GM13977 (cell line): ENCODE measurements at regions not wholly inside any gene's neighbourhood (a gene's known extent, or its start where the extent isn't known, plus 50 kb on each side); places are given as distances from the start of the nearest gene placed in this dataset.
"Not testable (repeated sequence)": the region's sequence is repeated elsewhere in the genome, so short reads cannot be mapped to it uniquely, and the experiment has no call there.

ENCODE experiments used
- DNase-seq: peaks from one replicate; pipeline ENCODE4 v3.0.0; 2012; ENCODE audit warnings: low spot score
- in situ Hi-C: fragments of 300-500 bp; cut with MboI; formaldehyde crosslinking; loops from one replicate; pipeline ENCODE4 v1.12.0; 2022; ENCODE audit warnings: low sequenced_read_pairs, low pct_unique_long_range_greater_than_20kb, mixed read lengths, inconsistent platforms; ENCODE audit not compliant: unreplicated experiment

DNA sequence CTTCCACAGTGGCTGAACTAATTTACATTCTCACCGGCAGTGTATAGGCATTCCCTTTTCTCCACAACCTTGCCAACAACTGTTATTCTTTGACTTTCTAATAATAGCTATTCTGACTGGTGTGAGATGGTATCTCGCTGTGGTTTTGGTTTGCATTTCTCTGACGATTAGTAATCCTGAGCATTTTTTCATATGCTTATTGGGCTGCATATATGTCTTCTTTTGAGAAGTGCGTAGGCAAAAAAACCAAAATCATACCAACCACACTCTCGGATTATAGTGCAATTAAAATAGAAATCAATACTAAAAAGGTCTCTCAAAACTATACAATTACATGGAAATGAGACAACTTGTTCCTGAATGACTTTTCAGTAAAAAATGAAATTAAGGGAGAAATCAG lies 74.8 kb upstream of the NBPF20 start:
- in situ Hi-C loops, DNase-seq: not testable (repeated sequence)

DNA sequence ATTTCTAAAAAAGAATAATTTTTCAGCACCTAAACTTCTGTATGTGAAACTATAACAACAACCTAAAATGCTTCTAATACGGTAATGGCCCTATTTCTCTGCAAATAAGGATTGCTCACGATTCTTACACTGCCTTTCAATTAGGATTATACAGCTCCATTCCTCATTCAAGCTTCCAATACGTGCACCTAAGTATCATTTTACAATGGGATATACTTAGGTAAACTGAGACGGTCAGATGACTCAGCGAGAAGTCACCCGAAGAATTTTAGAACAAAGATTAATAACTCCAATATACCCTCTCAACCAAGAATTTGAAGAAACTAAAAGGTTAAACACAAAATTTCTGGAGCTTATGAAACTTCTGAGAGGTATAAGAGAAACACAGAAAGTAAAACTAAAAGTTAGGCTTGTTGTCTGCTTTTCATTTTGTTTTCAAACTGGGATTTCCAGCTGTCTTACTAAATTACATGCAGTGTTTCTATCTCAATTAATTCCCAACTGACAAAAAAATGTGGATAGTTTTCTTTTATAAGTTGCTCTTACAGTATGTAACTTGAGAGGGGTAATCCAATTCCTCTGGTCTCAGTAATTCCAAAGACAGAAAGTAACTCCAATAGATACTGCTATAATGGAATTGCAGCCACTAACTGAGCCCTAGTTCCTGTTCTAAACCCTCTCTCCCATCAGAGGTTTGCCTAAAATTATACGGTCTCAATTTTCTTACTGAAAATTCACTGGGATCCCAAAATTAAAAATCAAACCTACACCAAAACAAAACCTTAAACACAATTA lies 69.9 kb upstream of the NBPF20 start:
- in situ Hi-C loops, result not testable (repeated sequence)

DNA sequence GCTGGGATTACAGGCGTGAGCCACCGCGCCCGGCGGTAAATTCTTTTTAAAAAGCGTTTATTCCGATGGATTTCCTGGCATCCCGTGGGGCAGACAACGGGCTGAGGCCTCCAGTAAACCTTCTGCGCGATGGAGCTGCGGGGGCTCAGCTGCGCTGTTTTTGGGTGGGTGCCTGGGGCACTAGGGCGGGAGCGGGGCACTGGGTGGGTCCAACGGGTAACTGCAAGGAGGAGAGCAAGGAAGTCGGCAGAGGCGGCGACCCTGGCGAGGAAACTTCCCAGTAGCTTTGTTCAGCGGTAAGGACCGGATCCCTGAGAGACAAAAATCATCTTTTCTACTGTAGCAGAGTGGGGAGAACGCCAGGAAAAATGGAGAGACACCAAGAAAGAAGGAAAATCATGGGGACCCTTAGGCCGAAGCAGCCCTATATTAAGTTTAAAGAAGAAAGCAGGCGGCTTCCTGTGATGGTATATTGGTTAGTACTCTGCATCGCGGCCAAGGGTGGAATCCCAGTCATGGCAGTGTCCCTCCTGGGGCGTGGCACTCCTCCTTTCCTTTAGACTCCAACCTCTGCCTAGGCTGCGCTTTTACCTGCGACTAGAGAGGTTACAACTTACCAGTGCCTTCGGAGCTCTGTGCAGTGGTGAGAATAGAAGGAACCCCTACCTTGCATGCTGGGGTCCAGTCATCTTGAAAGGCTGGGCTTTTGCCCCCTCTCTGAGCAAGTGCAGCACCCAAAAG lies 63.0 kb upstream of the NBPF20 start:
- in situ Hi-C loops, DNase-seq: not testable (repeated sequence)

More for the DNA sequence above, 69.9 kb upstream of the NBPF20 start:
- not testable (repeated sequence) for DNase-seq

DNA sequence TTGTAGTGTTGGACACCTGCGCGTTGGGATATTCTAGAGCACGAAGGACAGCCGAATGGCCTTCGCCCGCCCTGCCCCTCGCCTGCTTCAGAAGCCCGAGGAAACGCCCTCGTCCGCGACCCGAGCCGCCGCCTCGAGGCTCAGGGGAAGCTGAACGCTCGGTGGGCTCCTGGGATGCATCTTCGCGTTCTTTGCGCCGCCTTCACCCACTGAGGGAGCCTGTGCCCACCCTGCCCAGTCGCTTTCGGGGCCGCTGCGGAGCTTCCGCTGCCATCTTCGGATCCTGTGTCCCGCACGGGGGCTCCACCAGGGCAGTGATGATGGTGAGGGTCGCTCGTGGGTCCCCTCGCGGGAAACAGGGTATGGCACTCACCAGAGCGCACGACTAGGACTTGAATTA lies 61.8 kb upstream of the NBPF20 start:
- in situ Hi-C loops, DNase-seq: not testable (repeated sequence)

DNA sequence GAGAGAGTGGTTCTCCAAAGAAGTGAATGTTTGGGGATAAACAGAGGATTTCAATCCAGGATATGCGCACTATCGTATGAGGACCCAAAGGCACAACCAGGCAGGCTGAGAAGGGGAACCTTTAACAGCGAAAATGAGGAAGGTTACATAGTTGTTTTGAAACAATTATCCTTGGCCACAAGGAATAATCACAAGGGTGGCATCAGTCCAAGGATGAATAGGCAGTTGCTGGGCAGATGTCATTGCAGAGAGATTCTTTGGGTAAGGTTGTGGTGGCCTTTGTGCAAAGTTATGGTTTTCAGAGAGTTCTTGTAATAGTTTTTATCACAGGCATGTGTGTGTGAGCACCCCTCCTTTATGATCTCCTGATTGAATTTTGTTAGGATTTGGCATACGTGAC lies 58.9 kb upstream of the NBPF20 start:
- in situ Hi-C loops, DNase-seq: not testable (repeated sequence)

DNA sequence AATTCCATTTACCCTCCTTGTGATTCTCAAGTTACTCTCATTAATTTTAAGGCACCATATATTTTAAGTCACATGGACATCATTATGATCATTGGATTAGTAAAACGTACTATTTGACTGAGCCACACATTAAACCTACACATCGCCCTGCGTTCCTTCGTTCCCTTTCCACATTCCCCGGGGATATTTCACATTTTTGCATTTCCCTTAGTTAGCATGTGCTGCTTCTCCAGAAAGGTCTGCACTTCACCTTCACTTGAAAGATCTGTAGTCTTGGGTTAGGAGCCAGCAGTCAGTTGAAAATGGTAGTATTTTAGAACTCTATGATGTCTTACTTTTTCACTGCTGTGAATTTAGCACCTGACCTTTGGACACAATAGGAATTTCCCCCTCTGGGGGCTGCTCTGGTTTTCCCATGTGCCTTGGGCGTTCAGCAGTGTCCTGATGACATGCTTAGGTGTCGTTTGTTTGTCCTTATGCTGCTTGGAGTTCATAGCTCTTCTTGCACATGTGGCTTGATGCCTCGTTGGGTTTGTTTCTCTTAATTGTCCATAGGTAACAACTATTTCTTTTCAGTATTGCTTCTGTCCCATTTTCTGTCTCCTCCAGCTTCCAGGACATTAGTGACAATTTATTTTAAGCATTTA lies 56.9 kb upstream of the NBPF20 start:
- DNase-seq, in situ Hi-C loops: not testable (repeated sequence)

DNA sequence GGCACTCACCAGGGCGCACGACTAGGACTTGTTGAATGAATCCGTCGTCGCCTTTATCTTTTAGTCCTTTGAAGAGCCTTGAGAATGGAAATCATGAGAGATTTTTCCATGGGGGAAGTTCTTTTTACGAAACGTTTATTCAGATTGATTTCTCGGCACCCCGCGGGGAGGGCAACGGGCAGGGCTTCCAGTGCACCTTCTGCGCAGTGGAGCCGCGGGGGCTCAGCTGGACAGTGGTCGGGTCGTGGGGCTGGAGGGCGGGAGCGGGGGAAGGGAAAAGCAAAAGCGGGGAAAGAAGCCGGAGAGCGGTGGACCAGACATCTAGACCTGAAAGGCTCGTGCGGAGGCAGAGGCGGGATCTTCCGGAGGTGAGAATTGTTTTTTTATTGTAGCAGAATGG lies 50.6 kb upstream of the NBPF20 start:
- in situ Hi-C loops, DNase-seq: not testable (repeated sequence)

DNA sequence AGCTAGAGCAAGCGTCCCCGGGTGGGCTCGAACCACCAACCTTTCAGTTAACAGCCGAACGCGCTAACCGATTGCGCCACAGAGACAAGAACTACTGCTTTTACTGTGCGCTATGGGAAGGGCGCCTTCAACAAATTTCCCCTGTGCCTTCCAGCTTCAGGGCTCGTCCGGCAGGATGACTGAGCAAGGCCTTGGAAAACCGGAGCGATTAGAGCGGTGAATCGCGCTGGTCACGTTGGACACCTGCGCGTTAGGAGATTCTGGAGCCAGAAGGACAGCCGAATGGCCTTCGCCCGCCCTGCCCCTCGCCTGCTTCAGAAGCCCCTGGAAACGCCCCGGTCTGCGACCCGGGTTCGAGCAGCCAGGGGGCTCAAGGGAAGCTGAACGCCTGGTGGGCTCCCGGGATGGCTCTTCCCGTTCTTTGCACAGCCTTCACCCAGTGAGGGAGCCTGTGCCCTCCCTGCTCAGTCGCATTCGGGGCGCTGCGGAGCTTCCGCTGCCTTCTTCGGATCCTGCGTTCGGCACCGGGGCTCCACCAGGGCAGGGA lies 50.0 kb upstream of the NBPF20 start:
- in situ Hi-C loops, result not testable (repeated sequence)

More for the DNA sequence above, 50.0 kb upstream of the NBPF20 start:
- DNase-seq, result not testable (repeated sequence)
